ENCODE measurements at regions not wholly inside any gene's neighbourhood (a gene's known extent, or its start where the extent isn't known, plus 50 kb on each side); places are given as distances from the start of the nearest gene placed in this dataset.

DNA sequence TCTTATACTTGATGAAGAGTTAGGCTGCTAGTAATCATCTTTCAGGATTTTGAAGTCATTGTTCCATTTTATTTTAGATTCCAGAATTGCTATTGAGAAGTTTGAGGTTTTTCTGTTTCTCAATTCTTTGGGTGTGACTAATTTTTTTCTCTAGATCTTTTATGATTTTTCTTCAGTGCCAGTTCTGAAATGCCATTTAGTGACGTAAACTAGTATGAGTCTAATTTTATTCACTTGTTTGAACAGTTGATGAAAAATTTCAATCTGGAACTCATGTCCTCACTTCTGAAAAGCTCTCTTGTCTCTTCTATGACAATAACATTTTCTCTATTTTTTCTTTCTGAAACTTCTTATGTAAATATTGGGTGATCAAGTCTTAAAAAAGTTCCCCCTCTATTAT, 188.5 kb upstream of the HTR2A start:
- H3K36me3 ChIP-seq (ENCODE audit: control insufficient read depth, insufficient read depth, low read length), result no peaks in the 10 kb centered on the region
- H3K27me3 ChIP-seq (ENCODE audit: control insufficient read depth, insufficient read depth, low read length), result no peaks in the 10 kb centered on the region
- no peak overlapping the region for H3K4me3 ChIP-seq (ENCODE audit: low read depth, low read length)
- TF ChIP-seq, protein P1, sequence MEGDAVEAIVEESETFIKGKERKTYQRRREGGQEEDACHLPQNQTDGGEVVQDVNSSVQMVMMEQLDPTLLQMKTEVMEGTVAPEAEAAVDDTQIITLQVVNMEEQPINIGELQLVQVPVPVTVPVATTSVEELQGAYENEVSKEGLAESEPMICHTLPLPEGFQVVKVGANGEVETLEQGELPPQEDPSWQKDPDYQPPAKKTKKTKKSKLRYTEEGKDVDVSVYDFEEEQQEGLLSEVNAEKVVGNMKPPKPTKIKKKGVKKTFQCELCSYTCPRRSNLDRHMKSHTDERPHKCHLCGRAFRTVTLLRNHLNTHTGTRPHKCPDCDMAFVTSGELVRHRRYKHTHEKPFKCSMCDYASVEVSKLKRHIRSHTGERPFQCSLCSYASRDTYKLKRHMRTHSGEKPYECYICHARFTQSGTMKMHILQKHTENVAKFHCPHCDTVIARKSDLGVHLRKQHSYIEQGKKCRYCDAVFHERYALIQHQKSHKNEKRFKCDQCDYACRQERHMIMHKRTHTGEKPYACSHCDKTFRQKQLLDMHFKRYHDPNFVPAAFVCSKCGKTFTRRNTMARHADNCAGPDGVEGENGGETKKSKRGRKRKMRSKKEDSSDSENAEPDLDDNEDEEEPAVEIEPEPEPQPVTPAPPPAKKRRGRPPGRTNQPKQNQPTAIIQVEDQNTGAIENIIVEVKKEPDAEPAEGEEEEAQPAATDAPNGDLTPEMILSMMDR (IDR thresholded peaks at IDR 0.05; ENCODE audit: insufficient read depth, low read length, severe bottlenecking), result no peak
- peak; percentile 6 for DNase-seq (ENCODE audit: low read depth)
- no peak for FAIRE-seq

DNA sequence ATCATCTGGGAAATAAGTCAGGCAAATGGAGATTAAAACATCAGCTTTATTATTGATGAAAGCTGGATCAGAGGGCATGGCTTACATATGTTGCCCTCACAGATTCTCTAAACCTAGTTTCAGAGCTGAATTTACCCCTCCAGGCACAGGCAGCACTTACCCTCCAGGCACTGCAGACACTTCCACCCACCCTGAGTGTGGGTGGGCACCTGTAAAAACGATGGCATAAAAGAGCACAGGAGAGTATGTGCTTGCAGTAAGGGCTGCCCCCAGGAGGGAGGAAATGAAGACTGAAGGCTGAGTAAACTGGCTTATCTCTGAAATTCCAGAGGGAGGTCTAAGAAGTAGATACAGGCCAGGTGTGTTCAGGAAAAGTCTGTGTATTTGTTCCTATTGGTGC, 185.0 kb upstream of the HTR2A start:
- Histone ChIP-seq H3K27me3 (ENCODE audit: control insufficient read depth, insufficient read depth, low read length) (no peaks in the 10 kb centered on the region), H3K4me3 (ENCODE audit: low read depth, low read length) (no peak overlapping the region), H3K36me3 (ENCODE audit: control insufficient read depth, insufficient read depth, low read length) (no peaks in the 10 kb centered on the region)
- TF ChIP-seq, protein P1 (IDR thresholded peaks at IDR 0.05; ENCODE audit: insufficient read depth, low read length, severe bottlenecking), result no peak
- FAIRE-seq (no peak), DNase-seq (ENCODE audit: low read depth) (no peak)

DNA sequence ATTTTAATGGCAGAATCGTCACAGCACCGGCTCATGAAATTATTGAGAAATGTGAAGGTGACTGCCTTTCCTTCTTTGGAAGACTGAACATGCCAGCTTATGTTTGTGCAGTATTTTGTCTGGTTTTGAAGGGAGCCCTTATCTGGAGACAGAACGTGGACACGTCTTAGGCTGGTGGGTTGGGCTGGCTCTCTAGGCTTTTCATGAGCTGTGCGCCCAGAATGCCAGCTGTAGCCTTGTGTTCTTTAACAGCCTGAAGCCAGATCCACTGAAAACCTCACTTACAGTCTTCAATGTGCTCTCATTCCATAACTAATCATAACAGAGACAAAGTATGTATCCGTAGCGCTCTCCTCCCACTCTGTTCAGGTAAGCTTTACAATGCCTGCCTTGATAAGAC, 184.4 kb upstream of the HTR2A start:
- DNase-seq (ENCODE audit: low read depth) (no peak), FAIRE-seq (no peak)
- no peaks in the 10 kb centered on the region for H3K27me3 ChIP-seq (ENCODE audit: control insufficient read depth, insufficient read depth, low read length)
- TF ChIP-seq, protein P1 (IDR thresholded peaks at IDR 0.05; ENCODE audit: insufficient read depth, low read length, severe bottlenecking), result no peak
- H3K4me3 ChIP-seq (ENCODE audit: low read depth, low read length), result no peak overlapping the region
- no peaks in the 10 kb centered on the region for H3K36me3 ChIP-seq (ENCODE audit: control insufficient read depth, insufficient read depth, low read length)

- no peaks in the 10 kb centered on the region for H3K36me3 ChIP-seq (ENCODE audit: control insufficient read depth, insufficient read depth, low read length)
- TF ChIP-seq, protein P1 (IDR thresholded peaks at IDR 0.05; ENCODE audit: insufficient read depth, low read length, severe bottlenecking), result no peak
- no peak for DNase-seq (ENCODE audit: low read depth)
- H3K27me3 ChIP-seq (ENCODE audit: control insufficient read depth, insufficient read depth, low read length), result no peaks in the 10 kb centered on the region
- FAIRE-seq, result no peak
- H3K4me3 ChIP-seq (ENCODE audit: low read depth, low read length), result no peak overlapping the region
Observed at GRCh38 chr13:47080621-47081020, 183.8 kb upstream of the HTR2A start.

DNA sequence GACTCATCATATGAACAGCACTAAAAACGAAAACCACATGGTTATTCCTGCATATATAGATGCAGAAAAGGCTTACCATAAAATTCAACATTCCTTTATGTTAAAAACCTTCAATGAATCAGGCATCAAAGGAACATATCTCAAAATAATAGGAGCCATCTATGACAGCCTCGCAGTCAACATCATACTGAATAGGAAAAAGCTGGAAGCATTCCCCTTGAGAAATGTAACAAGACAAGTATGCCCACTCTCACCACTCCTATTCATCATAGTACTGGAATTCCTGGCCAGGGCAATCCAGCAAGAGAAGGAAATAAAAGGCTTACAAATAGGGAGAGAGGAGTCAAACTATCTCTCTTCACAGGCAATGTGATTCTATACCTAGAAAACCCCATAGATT, 179.6 kb upstream of the HTR2A start:
- TF ChIP-seq, protein P1 (IDR thresholded peaks at IDR 0.05; ENCODE audit: insufficient read depth, low read length, severe bottlenecking), result no peak
- DNase-seq (ENCODE audit: low read depth) (no peak), FAIRE-seq (no peak)

DNA sequence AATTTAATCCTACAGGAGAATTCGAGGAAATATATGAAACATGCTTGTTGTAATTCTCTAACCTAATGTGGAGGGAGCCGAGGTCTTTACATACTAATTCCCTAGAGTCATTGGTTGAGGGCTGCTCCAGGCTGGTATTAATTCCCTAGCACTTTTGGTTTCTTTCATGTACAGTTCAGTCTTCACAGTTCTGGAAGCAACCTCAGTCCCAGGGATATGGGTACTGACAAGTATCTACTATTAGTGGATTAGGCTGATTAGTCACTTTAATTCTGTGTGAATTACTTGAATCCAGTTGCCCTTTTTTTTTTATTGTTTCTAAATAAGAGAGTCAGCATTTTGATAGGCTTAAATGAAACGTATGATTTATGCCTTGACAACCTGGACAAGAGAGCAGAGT, 172.3 kb upstream of the HTR2A start:
- TF ChIP-seq, protein P1 (IDR thresholded peaks at IDR 0.05; ENCODE audit: insufficient read depth, low read length, severe bottlenecking), result no peak
- DNase-seq (ENCODE audit: low read depth) (no peak), FAIRE-seq (no peak)
- Histone ChIP-seq H3K4me3 (ENCODE audit: low read depth, low read length) (no peak overlapping the region), H3K36me3 (ENCODE audit: control insufficient read depth, insufficient read depth, low read length) (no peaks in the 10 kb centered on the region), H3K27me3 (ENCODE audit: control insufficient read depth, insufficient read depth, low read length) (no peaks in the 10 kb centered on the region)

More for the DNA sequence above, 179.6 kb upstream of the HTR2A start:
- H3K36me3 ChIP-seq (ENCODE audit: control insufficient read depth, insufficient read depth, low read length), result no peaks in the 10 kb centered on the region
- no peak overlapping the region for H3K4me3 ChIP-seq (ENCODE audit: low read depth, low read length)
- no peaks in the 10 kb centered on the region for H3K27me3 ChIP-seq (ENCODE audit: control insufficient read depth, insufficient read depth, low read length)
